ENCODE measurements at regions not wholly inside any gene's neighbourhood (a gene's known extent, or its start where the extent isn't known, plus 50 kb on each side); places are given as distances from the start of the nearest gene placed in this dataset.

DNA sequence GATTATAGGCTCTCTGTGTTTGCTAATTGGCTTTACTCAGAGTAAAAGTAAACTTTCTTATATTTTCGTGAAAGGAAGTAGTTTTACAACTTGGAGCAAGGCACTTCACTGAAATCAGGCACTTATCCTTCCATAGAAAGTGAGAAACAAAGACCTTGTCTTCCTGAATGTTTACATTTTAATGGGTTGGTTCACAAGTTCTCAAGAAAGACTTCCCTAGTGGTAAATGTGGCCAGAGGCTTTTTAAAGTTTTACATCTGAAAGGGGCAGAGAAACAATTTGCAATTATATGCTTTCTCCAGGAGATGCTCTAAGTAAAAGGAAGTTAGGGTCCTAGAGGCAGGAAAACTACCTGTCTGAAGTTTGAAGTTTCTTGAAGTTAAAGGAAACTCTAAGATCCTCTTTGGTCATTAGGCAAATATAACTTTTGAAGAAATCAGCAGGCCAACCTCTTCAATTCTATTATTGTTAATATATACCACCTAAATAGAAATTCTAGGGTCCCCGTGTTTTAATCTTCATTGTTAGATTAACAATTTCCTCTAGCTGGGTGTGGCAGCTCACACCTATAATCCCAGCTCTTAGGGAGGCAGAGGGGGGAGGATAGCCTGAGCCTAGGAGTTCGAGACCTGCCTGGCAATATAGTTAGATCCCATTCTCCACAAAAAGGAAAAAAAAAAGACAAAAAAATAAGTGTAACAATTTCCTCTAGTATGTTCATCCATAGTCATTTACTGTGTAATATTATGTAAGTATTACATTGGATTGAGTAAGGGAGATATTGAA is 644.9 kb upstream of the FOXG1 start:
- no peak for TF ChIP-seq CTCF (IDR thresholded peaks at IDR 0.05; ENCODE audit: low read depth, low read length)
- TF ChIP-seq POLR2A (IDR thresholded peaks at IDR 0.05; ENCODE audit: extremely low read depth, insufficient read length), result no peak
